GM11168 (cell line): ENCODE measurements at regions not wholly inside any gene's neighbourhood (a gene's known extent, or its start where the extent isn't known, plus 50 kb on each side); places are given as distances from the start of the nearest gene placed in this dataset.
"Not testable (repeated sequence)": the region's sequence is repeated elsewhere in the genome, so short reads cannot be mapped to it uniquely, and the experiment has no call there.

Experiments used
- in situ Hi-C: fragments of 300-500 bp; cut with MboI; formaldehyde crosslinking; loops from one replicate; pipeline ENCODE4 v1.12.0; 2022; ENCODE audit warnings: low sequenced_read_pairs; ENCODE audit not compliant: unreplicated experiment

DNA sequence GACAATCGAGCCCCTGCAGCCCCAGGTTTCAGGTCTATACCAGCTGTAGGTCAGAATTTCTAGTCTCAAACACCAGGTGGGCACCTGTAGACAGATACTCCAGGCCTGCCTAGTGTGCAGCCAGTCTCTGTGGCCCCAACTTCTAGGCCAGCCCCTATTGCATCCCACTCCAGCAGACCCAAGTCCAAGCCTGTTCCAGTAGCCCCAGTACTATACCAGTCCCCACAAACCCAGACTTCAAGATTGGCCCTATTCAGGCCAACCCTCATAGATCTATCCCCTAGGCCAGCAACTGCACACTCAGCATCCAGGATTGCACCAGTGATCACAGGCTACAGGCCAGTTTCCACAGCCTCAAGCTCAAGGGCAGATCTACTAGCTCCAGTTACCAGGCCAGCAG, 344.0 kb downstream of the PYDC2 start:
- in situ Hi-C loops, result no loop called here

GRCh38 chr3:191808073-191808472, 347.1 kb downstream of the PYDC2 start:
- in situ Hi-C loops, result no loop called here

- in situ Hi-C loops, result no loop called here
These were observed 348.5 kb downstream of the PYDC2 start for GRCh38 chr3:191809326-191809949.

DNA sequence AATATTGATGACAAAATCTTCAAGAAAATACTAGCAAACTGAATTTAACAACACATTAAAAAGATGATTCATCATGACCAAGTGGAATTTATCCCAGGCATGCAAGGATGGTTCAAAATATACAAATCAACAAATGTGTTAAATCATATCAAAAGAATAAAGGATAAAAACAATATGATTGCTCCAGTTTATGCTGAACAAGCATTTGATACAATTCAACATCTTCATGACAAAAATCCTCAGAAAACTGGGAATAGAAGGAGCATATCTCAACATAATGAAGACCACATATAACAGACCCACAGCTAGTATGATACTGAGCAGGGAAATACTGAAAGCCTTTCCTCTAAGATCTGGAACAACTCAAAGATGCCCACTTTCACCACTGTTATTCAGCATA, 352.3 kb downstream of the PYDC2 start:
- in situ Hi-C loops, result no loop called here

- in situ Hi-C loops, result no loop called here
These were observed 387.9 kb downstream of the PYDC2 start for GRCh38 chr3:191848818-191849217.

DNA sequence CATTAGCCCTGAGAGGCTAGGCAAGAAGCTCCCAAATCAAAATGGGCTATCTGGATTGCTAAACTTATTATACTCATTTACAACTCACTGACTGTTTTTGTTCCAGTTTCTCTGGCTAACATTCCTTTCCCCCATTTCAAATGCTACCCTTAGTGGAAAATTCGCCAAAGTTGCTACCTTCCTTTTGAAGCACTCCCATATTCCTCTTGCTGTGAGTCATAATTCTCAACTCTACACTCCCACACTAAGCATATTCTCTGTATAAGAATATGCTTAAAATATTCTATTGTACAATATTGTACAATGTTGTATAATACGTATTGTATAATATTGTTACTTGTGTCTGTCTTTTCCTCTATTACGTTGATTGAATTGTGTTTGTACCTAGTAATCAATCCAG, 398.6 kb downstream of the PYDC2 start:
- in situ Hi-C loops, result no loop called here

DNA sequence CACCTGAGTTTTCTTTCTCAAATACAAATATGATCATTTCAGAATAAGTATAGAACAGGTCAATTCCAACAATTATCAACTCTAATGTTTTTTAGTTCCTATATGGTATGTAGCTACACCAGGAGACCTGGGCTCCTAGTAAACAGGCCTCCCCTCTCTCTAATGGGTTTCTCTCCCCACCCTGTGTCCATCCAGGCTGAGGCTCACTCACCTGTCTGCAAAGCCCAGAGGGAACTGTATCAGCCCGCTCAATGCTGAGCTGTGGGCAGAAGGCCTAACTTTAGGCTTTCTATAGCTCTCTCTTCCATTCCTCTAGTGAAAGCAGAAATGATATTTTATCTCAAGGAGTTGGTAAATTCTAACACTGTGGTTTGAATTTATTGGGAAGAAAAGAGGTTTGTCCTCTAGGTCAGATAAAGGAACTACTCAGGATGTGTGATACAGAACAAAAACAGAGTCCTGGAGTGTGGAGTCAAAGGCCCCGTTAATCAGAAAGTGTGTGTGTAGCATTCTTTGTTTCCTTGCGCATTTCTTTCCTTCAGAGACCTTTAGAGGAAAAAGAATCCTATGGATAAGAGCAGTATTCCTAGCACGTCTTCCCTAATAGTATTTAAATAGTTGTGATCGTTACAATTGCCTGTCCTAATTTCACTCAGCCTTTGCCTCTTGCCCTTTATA, 408.9 kb downstream of the PYDC2 start:
- in situ Hi-C loops, result no loop called here

DNA sequence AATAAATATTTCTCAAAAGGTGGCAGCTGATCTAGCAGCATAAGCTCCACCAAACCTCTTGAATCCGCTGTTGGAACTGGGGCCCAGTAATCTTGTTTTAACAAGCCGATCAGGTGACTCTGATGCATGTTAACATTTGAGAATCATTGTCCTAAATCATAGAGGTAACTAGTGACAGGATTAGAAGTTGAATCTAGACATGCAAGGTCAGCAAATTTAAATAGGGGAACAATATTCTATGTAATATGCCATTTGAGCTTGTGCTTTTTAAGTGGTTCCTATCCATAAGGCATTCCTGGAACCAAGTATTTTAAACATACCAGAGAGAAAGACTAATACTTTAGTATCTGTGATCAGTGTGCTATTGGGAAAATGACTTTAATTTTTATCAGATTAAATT, 412.8 kb downstream of the PYDC2 start:
- in situ Hi-C loops, result no loop called here

DNA sequence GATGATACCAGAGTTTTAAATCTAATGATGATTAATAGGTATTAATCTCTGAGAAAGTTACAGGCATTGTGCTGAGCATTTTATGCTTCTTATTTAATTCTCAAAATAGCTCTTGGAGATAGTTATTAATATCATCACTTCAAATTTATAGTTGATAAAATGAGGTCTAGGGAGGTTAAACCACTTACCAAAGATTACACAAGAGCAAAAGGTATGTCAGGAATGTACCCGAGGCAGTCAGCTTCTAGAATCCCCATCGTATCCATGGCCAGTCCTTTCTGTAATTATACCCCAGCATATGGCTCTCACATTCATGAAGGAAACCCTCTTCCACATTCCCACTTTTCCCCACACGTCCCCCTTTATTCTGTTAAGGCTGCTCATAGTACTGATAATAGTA, 421.3 kb downstream of the PYDC2 start:
- in situ Hi-C loops, result no loop called here

DNA sequence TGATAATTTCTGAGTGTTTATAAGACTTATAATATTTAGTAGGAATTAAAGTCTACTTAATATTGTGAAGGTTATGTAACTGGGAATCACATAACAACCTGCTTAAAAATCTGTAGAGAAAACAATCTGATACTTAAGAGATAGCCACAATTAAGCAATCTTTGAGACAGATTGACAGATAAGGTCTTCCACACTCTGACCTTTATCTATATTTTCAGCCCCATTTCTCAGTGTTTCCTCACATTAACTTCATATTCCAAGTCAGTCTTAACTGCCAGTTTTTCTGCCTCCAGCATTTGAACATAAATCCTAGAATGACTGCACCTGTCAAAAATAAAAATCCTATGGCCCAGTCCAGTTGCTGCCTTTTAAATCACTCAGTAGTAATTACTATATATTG, 423.2 kb downstream of the PYDC2 start:
- in situ Hi-C loops, result no loop called here

DNA sequence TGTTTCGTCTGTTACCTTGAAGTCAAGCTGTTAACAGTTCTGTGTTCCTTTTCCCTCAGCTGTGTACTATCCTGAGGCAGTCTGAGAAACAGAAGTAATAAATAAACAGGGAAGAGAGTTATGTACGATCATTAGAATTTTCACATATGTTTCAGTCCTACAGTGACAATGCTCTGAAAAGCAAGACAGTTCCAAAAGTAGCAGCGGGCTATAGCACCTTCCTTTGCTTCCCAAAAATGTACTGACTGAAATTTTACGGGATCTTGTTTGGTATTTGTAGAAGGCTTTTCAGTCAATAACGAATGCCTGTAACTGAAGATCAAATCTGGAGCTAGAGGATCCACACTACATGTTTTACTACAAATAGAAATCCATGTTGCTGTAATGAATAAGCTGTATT, 428.1 kb downstream of the PYDC2 start:
- in situ Hi-C loops, result no loop called here

DNA sequence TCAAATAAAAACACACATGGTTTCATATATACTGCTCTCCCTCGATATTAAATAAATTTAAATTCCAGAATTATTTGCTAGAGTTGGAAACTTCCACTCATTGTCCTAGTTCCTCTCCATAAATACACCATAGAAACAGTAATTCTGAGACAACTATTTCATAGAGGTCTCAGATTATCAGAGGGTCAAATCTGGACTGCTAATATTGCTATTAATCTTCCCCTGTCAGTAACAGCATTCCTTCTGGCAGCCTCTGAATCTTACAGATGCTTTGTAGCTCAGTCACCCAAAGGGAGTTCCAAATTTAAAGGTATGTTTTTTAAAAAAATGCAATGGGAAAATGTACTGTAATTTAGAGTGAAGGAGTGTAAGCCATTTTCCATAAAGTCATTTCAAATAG, 428.8 kb downstream of the PYDC2 start:
- in situ Hi-C loops, result no loop called here

DNA sequence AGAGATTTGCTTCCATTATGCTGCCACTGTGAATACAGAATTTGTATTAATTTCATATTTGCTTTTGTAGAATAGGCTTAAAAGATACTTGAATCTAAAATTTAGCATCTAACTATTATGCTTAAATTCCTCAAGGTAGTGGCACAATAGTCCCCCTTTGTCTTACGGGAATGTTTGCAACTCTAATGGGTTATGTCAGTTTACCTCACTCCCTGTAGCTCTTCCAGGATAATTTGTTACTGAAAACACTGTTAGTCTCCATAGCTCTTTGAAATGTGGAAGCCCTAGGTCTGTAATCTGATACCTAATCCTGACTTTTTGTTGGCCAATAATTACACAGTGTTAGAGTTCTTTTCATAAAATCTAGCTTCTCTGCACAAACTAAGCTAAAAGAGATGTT, 433.4 kb downstream of the PYDC2 start:
- in situ Hi-C loops, result no loop called here

- in situ Hi-C loops, result no loop called here
These were observed 440.8 kb downstream of the PYDC2 start for GRCh38 chr3:191901741-191902140.

- in situ Hi-C loops, result no loop called here
These were observed 451.7 kb downstream of the PYDC2 start for GRCh38 chr3:191912616-191913204.

DNA sequence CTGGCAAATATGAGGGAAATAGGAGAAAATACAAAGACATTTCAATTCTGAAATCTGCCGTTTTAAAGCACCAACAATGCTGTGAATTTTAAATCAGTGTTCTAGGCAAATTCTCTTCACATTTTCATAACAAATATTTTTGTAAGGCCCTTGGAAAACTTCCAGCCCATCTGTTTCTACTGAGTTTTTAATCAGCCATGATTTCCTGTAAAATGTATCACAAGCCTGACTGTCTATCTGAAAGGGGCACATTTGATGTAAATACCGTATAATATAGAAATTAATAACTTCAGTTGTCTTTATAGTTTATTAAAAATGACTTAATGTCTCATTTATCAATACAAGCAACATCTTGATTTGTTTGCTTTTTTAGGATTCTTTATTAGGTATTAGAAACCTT, 454.7 kb downstream of the PYDC2 start:
- in situ Hi-C loops, result no loop called here

- in situ Hi-C loops, result no loop called here
These were observed 458.6 kb downstream of the PYDC2 start for GRCh38 chr3:191919491-191920026.

DNA sequence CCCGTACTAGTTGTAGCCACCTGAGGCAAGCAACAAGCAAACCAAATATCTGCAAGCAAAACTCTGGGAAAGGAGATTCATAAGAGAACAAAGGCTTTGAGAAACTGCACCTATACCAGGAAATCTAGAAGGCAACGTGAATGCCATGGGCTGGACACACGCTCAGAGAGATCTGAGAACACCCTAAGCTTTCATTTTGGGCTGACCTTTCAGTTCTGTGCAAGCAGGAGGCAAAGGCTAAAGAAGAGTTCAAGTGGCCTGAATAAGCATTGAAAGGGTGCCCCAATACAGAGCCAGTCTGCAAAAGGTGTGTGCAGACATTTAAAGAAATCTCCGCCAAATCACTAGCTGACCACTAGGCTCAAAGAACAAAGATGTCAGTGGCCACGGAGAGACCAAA, 461.6 kb downstream of the PYDC2 start:
- in situ Hi-C loops, result no loop called here

DNA sequence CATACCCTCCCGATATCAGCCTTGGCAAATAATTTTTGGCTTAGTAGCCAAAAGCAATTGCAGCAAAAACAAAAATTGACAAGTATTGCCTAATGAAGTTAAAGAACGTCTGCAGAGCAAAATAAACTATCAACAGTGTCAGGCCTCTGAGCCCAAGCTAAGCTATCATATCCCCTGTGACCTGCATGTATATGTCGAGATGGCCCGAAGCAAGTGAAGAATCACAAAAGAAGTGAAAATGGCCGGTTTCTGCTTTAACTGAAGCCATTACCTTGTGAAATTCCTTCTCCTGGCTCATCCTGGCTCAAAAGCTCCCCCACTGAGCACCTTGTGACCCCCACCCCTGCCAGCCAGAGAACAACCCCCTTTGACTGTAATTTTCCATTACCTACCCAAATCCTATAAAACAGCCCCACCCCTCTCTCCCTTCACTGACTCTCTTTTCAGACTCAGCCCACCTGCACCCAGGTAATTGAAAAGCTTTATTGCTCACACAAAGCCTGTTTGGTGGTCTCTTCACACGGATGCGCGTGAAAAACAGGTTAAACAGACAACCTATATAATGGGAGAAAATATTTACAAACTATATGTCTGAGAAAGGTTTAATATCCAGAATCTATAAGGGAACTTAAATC, 466.3 kb downstream of the PYDC2 start:
- in situ Hi-C loops, result not testable (repeated sequence)

- in situ Hi-C loops, result not testable (repeated sequence)
These were observed 467.0 kb downstream of the PYDC2 start for GRCh38 chr3:191927998-191928397.

GRCh38 chr3:191944835-191945234, 483.9 kb downstream of the PYDC2 start:
- in situ Hi-C loops, result no loop called here
